SK-N-SH (cell line): ENCODE measurements at regions not wholly inside any gene's neighbourhood (a gene's known extent, or its start where the extent isn't known, plus 50 kb on each side); places are given as distances from the start of the nearest gene placed in this dataset.

ENCODE experiments used
- CTCF ChIA-PET: fragments of 300-600, 350-600 bp; formaldehyde crosslinking; extraction: SDS; loops from one replicate; lab custom pipeline; 2021; lab: Yijun Ruan, JAX
- POLR2A ChIA-PET: fragments of 350-600 bp; sonication (Branson Sonifier 250); formaldehyde crosslinking; extraction: SDS; loops from one replicate; lab custom pipeline; 2020; ENCODE audit warnings: antibody characterized with exemption, inconsistent platforms; lab: Yijun Ruan, JAX
- DNase-seq: peaks from one replicate; pipeline ENCODE4 v3.0.0; 2012
- H2AFZ ChIP-seq: fragments of 200-600 bp; sonication (generic); 2 replicates; pipeline ENCODE4 v1.8.1; 2016; ENCODE audit warnings: antibody characterized with exemption, mild to moderate bottlenecking, low read depth
- H3F3A ChIP-seq: fragments of 200-600 bp; sonication (generic); replicated peaks from 2 replicates; pipeline ENCODE3; 2016; ENCODE audit warnings: antibody characterized with exemption, mild to moderate bottlenecking; ENCODE audit not compliant: insufficient read depth
- H3K27ac ChIP-seq, 2 experiments: fragments of 200-500 bp in 1 of 2; fragments of 200-600 bp in 1 of 2; sonication (Bioruptor generic) in 1 of 2; sonication (generic), shearing (Covaris generic) in 1 of 2; 2 replicates each; pipeline versions ENCODE4 v1.5.1 to v1.6.1; 2014 to 2016; ENCODE audit warnings: low read depth in 2 of 2, inconsistent platforms in 1 of 2, low read length in 1 of 2, mild to moderate bottlenecking in 1 of 2, mixed read lengths in 1 of 2
- H3K27me3 ChIP-seq: fragments of 200-600 bp; sonication (generic), shearing (Covaris generic); 2 replicates; pipeline ENCODE4 v1.6.1; 2016; ENCODE audit warnings: mixed run types; ENCODE audit not compliant: insufficient read depth
- H3K36me3 ChIP-seq, 2 experiments: fragments of 200-500 bp in 1 of 2; fragments of 200-600 bp in 1 of 2; sonication (Bioruptor generic) in 1 of 2; sonication (generic) in 1 of 2; replicated peaks in 1 of 2; 2 replicates each; pipeline versions ENCODE3 to v1.5.1; 2014 to 2016; ENCODE audit warnings: low read length in 1 of 2, mild to moderate bottlenecking in 1 of 2; ENCODE audit not compliant: insufficient read depth in 2 of 2, control insufficient read depth in 1 of 2
- H3K4me1 ChIP-seq, 2 experiments: fragments of 200-500 bp in 1 of 2; fragments of 200-600 bp in 1 of 2; sonication (Bioruptor generic) in 1 of 2; sonication (generic), shearing (Covaris generic) in 1 of 2; 2 replicates each; pipeline versions ENCODE4 v1.5.1 to v1.6.1; 2014 to 2016; ENCODE audit warnings: low read depth in 1 of 2, low read length in 1 of 2, mixed run types in 1 of 2; ENCODE audit not compliant: insufficient read depth in 2 of 2, control insufficient read depth in 1 of 2
- H3K4me2 ChIP-seq: fragments of 200-600 bp; sonication (generic), shearing (Covaris generic); 2 replicates; pipeline ENCODE4 v1.6.1; 2017; ENCODE audit warnings: mixed run types
- H3K4me3 ChIP-seq, 2 experiments: fragments of 200-500 bp in 1 of 2; fragments of 200-600 bp in 1 of 2; sonication (Bioruptor generic) in 1 of 2; sonication (generic), shearing (Covaris generic) in 1 of 2; 2 replicates each; pipeline versions ENCODE4 v1.5.1 to v1.8.1; 2014 to 2016; ENCODE audit warnings: low read depth in 2 of 2, inconsistent platforms in 1 of 2, low read length in 1 of 2, mild to moderate bottlenecking in 1 of 2, mixed read lengths in 1 of 2, moderate library complexity in 1 of 2
- H3K79me2 ChIP-seq: fragments of 200-600 bp; sonication (generic); 2 replicates; pipeline ENCODE4 v1.8.1; 2017; ENCODE audit warnings: mild to moderate bottlenecking; ENCODE audit not compliant: insufficient read depth
- H3K9ac ChIP-seq: fragments of 200-600 bp; sonication (generic); 2 replicates; pipeline ENCODE4 v1.6.1; 2017; ENCODE audit warnings: mixed run types
- H3K9me2 ChIP-seq: fragments of 200-600 bp; sonication (generic); 2 replicates; pipeline ENCODE4 v1.6.1; 2017; ENCODE audit warnings: mixed run types
- H3K9me3 ChIP-seq: fragments of 200-600 bp; sonication (generic); 2 replicates; pipeline ENCODE4 v1.6.1; 2017; ENCODE audit warnings: mixed run types, mild to moderate bottlenecking, moderate library complexity
- H4K20me1 ChIP-seq: fragments of 200-600 bp; sonication (generic); 2 replicates; pipeline ENCODE4 v1.6.1; 2017; ENCODE audit warnings: mild to moderate bottlenecking, mixed run types; ENCODE audit not compliant: insufficient read depth
- ELF1 ChIP-seq: IDR thresholded peaks from 2 replicates; pipeline ENCODE4 v1.4.0; 2012
- FOXJ3 ChIP-seq: sonication (generic); formaldehyde crosslinking; IDR thresholded peaks from 2 replicates; pipeline ENCODE4 v1.5.1; 2020; ENCODE audit warnings: mild to moderate bottlenecking, missing genetic modification reagents
- GATA2 ChIP-seq: sonication (generic); formaldehyde crosslinking; IDR thresholded peaks from 2 replicates; pipeline ENCODE4 v1.5.0; 2020; ENCODE audit warnings: mild to moderate bottlenecking, missing genetic modification reagents
- MEF2A ChIP-seq: IDR thresholded peaks from 2 replicates; pipeline ENCODE4 v1.4.0; 2012; ENCODE audit warnings: low read depth, borderline replicate concordance
- MXI1 ChIP-seq: IDR thresholded peaks from 2 replicates; pipeline ENCODE4 v1.6.1; 2012; ENCODE audit warnings: mild to moderate bottlenecking, low read depth, low read length, improper control_type of control experiment
- POLR2AphosphoS5 ChIP-seq: IDR thresholded peaks from 2 replicates; pipeline ENCODE4 v1.6.1; 2012; ENCODE audit warnings: low read depth, low read length
- RAD21 ChIP-seq: IDR thresholded peaks from 2 replicates; pipeline ENCODE4 v1.6.1; 2012; ENCODE audit warnings: mild to moderate bottlenecking, low read length
- RCOR1 ChIP-seq: fragments of 150-350 bp; IDR thresholded peaks from 2 replicates; pipeline ENCODE4 v1.6.1; 2017; ENCODE audit warnings: antibody characterized with exemption, low read length
- SMC3 ChIP-seq: IDR thresholded peaks from 2 replicates; pipeline ENCODE4 v1.6.1; 2012; ENCODE audit warnings: low read depth, low read length, improper control_type of control experiment
- TAF1 ChIP-seq: IDR thresholded peaks from 2 replicates; pipeline ENCODE4 v1.6.1; 2012; ENCODE audit warnings: low read depth, mild to moderate bottlenecking, low read length, moderate library complexity, borderline replicate concordance
- TCF12 ChIP-seq: IDR thresholded peaks from 2 replicates; pipeline ENCODE4 v1.4.0; 2012
- TEAD4 ChIP-seq: IDR thresholded peaks from 2 replicates; pipeline ENCODE4 v1.4.0; 2012; ENCODE audit warnings: mild to moderate bottlenecking, borderline replicate concordance; ENCODE audit not compliant: insufficient read depth
- YY1 ChIP-seq: IDR thresholded peaks from 2 replicates; pipeline ENCODE4 v1.4.0; 2012; ENCODE audit warnings: low read depth, mild to moderate bottlenecking
- WGBS: methylation state at CpG from one replicate; pipeline ENCODE4 v1.1.6; 2017; ENCODE audit warnings: low lambda C conversion rate; 5-methylcytosine and 5-hydroxymethylcytosine counted together
- TF ChIP-seq, protein P1 (sequence below): fragments of 200-600 bp; sonication (generic); IDR thresholded peaks from 2 replicates; pipeline ENCODE4 v1.6.1; 2017; ENCODE audit warnings: antibody characterized with exemption, mild to moderate bottlenecking, moderate library complexity
- TF ChIP-seq, protein P2 (sequence below): fragments of 150-350 bp; IDR thresholded peaks from 2 replicates; pipeline ENCODE4 v1.6.1; 2017; ENCODE audit warnings: antibody characterized with exemption, low read length, low read depth, borderline replicate concordance
- TF ChIP-seq, protein P3 (sequence below): IDR thresholded peaks from 2 replicates; pipeline ENCODE4 v1.6.1; 2012; ENCODE audit warnings: mild to moderate bottlenecking, low read depth, low read length, moderate library complexity
- TF ChIP-seq, protein P4 (sequence below): fragments of 150-350 bp; IDR thresholded peaks from 2 replicates; pipeline ENCODE4 v1.6.1; 2016; ENCODE audit warnings: mild to moderate bottlenecking, low read depth, low read length
- TF ChIP-seq, protein P5 (sequence below): IDR thresholded peaks from 2 replicates; pipeline ENCODE4 v1.4.0; 2012; ENCODE audit warnings: low read depth, borderline replicate concordance
- TF ChIP-seq, protein P6 (sequence below): IDR thresholded peaks from 2 replicates; pipeline ENCODE4 v1.4.0; 2012; ENCODE audit warnings: low read depth, borderline replicate concordance
- TF ChIP-seq, protein P7 (sequence below): IDR thresholded peaks from 2 replicates; pipeline ENCODE4; 2012

DNA sequence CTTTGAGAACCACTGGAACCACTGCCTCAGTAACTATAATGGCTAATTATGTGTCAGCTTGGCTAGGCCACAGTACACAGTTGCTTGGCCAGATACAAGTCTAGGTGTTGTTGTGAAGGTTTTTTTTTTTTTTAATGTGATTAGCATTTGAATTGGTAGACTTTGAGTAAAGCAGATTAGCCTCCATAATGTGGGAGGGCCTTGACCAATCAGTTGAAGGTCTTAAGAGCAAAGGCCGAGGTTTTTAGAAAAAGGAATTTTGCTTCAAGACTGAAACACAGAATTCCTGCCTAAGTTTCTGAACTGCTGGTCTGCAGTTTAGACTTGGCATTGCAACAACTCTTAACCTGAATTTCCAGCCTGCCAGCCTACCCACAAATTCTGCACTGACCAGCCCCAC, 451.6 kb upstream of the AZI2 start (continued):
- TF ChIP-seq RCOR1, result no peak

DNA sequence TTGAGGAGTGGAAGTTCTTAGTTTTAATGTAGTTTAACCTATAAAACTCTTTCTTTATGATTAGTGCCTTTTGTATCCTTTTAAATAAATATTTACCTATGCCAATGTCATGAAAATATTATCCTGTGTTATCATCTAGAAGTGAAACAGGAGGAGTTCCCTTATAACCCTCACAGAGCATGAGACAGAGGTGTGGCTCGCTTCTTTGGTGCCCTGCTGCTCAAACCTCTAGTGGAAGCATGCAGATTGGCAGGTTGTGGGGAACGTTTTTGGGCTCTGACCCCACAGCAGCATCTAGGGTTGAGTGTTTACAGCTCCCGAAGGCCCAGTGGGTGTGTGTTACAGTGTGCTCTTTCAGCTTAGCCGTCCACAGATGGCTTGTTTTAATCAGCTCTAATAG, 459.4 kb upstream of the AZI2 start:
- H3K27ac ChIP-seq, result no peak overlapping the region
- H3K4me3 ChIP-seq, result no peak overlapping the region
- H2AFZ ChIP-seq, result no peak overlapping the region
- ChIA-PET POLR2A (no interaction called here), CTCF (no interaction called here)
- H3K27me3 ChIP-seq, result no peaks in the 10 kb centered on the region; the same call in 1 of the 2 replicates
- no peaks in the 10 kb centered on the region for H3K79me2 ChIP-seq
- DNase-seq, result no peak
- H3K4me2 ChIP-seq, result no peak overlapping the region
- H3F3A ChIP-seq, result no peaks in the 10 kb centered on the region
- WGBS, result 21% methylated on average over 2 of the region's 4 CpGs
- H3K4me1 ChIP-seq, result no peaks in the 10 kb centered on the region
- no peak for TF ChIP-seq YY1
- TF ChIP-seq RCOR1, result no peak
- no peak for TF ChIP-seq MEF2A
- no peak for TF ChIP-seq TAF1
- TF ChIP-seq, protein P1, sequence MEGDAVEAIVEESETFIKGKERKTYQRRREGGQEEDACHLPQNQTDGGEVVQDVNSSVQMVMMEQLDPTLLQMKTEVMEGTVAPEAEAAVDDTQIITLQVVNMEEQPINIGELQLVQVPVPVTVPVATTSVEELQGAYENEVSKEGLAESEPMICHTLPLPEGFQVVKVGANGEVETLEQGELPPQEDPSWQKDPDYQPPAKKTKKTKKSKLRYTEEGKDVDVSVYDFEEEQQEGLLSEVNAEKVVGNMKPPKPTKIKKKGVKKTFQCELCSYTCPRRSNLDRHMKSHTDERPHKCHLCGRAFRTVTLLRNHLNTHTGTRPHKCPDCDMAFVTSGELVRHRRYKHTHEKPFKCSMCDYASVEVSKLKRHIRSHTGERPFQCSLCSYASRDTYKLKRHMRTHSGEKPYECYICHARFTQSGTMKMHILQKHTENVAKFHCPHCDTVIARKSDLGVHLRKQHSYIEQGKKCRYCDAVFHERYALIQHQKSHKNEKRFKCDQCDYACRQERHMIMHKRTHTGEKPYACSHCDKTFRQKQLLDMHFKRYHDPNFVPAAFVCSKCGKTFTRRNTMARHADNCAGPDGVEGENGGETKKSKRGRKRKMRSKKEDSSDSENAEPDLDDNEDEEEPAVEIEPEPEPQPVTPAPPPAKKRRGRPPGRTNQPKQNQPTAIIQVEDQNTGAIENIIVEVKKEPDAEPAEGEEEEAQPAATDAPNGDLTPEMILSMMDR, result no peak
- TF ChIP-seq FOXJ3 (CRISPR knock-in tag), result no peak
- no peak for TF ChIP-seq MXI1
- TF ChIP-seq, protein P2, sequence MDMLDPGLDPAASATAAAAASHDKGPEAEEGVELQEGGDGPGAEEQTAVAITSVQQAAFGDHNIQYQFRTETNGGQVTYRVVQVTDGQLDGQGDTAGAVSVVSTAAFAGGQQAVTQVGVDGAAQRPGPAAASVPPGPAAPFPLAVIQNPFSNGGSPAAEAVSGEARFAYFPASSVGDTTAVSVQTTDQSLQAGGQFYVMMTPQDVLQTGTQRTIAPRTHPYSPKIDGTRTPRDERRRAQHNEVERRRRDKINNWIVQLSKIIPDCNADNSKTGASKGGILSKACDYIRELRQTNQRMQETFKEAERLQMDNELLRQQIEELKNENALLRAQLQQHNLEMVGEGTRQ, result no peak
- no peak for TF ChIP-seq RAD21
- no peak for TF ChIP-seq GATA2 (CRISPR knock-in tag)
- no peak for TF ChIP-seq TEAD4
- TF ChIP-seq, protein P3, sequence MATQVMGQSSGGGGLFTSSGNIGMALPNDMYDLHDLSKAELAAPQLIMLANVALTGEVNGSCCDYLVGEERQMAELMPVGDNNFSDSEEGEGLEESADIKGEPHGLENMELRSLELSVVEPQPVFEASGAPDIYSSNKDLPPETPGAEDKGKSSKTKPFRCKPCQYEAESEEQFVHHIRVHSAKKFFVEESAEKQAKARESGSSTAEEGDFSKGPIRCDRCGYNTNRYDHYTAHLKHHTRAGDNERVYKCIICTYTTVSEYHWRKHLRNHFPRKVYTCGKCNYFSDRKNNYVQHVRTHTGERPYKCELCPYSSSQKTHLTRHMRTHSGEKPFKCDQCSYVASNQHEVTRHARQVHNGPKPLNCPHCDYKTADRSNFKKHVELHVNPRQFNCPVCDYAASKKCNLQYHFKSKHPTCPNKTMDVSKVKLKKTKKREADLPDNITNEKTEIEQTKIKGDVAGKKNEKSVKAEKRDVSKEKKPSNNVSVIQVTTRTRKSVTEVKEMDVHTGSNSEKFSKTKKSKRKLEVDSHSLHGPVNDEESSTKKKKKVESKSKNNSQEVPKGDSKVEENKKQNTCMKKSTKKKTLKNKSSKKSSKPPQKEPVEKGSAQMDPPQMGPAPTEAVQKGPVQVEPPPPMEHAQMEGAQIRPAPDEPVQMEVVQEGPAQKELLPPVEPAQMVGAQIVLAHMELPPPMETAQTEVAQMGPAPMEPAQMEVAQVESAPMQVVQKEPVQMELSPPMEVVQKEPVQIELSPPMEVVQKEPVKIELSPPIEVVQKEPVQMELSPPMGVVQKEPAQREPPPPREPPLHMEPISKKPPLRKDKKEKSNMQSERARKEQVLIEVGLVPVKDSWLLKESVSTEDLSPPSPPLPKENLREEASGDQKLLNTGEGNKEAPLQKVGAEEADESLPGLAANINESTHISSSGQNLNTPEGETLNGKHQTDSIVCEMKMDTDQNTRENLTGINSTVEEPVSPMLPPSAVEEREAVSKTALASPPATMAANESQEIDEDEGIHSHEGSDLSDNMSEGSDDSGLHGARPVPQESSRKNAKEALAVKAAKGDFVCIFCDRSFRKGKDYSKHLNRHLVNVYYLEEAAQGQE, result no peak
- no peak for TF ChIP-seq POLR2AphosphoS5
- TF ChIP-seq, protein P4, sequence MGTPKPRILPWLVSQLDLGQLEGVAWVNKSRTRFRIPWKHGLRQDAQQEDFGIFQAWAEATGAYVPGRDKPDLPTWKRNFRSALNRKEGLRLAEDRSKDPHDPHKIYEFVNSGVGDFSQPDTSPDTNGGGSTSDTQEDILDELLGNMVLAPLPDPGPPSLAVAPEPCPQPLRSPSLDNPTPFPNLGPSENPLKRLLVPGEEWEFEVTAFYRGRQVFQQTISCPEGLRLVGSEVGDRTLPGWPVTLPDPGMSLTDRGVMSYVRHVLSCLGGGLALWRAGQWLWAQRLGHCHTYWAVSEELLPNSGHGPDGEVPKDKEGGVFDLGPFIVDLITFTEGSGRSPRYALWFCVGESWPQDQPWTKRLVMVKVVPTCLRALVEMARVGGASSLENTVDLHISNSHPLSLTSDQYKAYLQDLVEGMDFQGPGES, result no peak
- no peak for TF ChIP-seq ELF1
- TF ChIP-seq, protein P5, sequence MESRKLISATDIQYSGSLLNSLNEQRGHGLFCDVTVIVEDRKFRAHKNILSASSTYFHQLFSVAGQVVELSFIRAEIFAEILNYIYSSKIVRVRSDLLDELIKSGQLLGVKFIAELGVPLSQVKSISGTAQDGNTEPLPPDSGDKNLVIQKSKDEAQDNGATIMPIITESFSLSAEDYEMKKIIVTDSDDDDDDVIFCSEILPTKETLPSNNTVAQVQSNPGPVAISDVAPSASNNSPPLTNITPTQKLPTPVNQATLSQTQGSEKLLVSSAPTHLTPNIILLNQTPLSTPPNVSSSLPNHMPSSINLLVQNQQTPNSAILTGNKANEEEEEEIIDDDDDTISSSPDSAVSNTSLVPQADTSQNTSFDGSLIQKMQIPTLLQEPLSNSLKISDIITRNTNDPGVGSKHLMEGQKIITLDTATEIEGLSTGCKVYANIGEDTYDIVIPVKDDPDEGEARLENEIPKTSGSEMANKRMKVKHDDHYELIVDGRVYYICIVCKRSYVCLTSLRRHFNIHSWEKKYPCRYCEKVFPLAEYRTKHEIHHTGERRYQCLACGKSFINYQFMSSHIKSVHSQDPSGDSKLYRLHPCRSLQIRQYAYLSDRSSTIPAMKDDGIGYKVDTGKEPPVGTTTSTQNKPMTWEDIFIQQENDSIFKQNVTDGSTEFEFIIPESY, result no peak
- TF ChIP-seq SMC3, result no peak
- no peak for TF ChIP-seq TCF12
- TF ChIP-seq, protein P6, sequence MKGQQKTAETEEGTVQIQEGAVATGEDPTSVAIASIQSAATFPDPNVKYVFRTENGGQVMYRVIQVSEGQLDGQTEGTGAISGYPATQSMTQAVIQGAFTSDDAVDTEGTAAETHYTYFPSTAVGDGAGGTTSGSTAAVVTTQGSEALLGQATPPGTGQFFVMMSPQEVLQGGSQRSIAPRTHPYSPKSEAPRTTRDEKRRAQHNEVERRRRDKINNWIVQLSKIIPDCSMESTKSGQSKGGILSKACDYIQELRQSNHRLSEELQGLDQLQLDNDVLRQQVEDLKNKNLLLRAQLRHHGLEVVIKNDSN, result no peak
- TF ChIP-seq, protein P7, sequence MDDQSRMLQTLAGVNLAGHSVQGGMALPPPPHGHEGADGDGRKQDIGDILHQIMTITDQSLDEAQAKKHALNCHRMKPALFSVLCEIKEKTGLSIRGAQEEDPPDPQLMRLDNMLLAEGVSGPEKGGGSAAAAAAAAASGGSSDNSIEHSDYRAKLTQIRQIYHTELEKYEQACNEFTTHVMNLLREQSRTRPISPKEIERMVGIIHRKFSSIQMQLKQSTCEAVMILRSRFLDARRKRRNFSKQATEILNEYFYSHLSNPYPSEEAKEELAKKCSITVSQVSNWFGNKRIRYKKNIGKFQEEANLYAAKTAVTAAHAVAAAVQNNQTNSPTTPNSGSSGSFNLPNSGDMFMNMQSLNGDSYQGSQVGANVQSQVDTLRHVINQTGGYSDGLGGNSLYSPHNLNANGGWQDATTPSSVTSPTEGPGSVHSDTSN, result no peak
- H3K9me3 ChIP-seq, result no peaks in the 10 kb centered on the region
- no peaks in the 10 kb centered on the region for H4K20me1 ChIP-seq
- no peaks in the 10 kb centered on the region for H3K9me2 ChIP-seq
- no peaks in the 10 kb centered on the region for H3K36me3 ChIP-seq
- no peak overlapping the region for H3K9ac ChIP-seq
